ENCODE measurements at regions not wholly inside any gene's neighbourhood (a gene's known extent, or its start where the extent isn't known, plus 50 kb on each side); places are given as distances from the start of the nearest gene placed in this dataset. TPM values are rescaled to one million over a fixed set of nuclear protein-coding genes. Genes with fewer than 3 reads are reported as not detected.

- H3K27me3 ChIP-seq, result no peaks in the 10 kb centered on the region
- H3K4me1 ChIP-seq (ENCODE audit: insufficient read depth), result no peaks in the 10 kb centered on the region
- H3K27ac ChIP-seq, result no peak overlapping the region
- intact Hi-C loops (cut with DNase I), result no loop called here
- TF ChIP-seq, protein P1, sequence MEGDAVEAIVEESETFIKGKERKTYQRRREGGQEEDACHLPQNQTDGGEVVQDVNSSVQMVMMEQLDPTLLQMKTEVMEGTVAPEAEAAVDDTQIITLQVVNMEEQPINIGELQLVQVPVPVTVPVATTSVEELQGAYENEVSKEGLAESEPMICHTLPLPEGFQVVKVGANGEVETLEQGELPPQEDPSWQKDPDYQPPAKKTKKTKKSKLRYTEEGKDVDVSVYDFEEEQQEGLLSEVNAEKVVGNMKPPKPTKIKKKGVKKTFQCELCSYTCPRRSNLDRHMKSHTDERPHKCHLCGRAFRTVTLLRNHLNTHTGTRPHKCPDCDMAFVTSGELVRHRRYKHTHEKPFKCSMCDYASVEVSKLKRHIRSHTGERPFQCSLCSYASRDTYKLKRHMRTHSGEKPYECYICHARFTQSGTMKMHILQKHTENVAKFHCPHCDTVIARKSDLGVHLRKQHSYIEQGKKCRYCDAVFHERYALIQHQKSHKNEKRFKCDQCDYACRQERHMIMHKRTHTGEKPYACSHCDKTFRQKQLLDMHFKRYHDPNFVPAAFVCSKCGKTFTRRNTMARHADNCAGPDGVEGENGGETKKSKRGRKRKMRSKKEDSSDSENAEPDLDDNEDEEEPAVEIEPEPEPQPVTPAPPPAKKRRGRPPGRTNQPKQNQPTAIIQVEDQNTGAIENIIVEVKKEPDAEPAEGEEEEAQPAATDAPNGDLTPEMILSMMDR (IDR thresholded peaks at IDR 0.05), result no peak
- TF ChIP-seq POLR2A (IDR thresholded peaks at IDR 0.05) (no peak), EP300 (IDR thresholded peaks at IDR 0.05) (no peak)
- no peak overlapping the region for H3K4me3 ChIP-seq
- no peaks in the 10 kb centered on the region for H3K36me3 ChIP-seq
- H3K9me3 ChIP-seq, result no peaks in the 10 kb centered on the region
- DNase-seq, result no peak
- WGBS, 3 donors, result 86 to 89% (median 88%) methylated on average over 4 of the region's 4 CpGs
These were observed 67.9 kb upstream of the ROBO1 start for GRCh38 chr3:79835701-79836100.

GRCh38 chr3:79824166-79824565 is 56.4 kb upstream of the ROBO1 start:
- Histone ChIP-seq H3K36me3 (no peaks in the 10 kb centered on the region), H3K4me1 (ENCODE audit: insufficient read depth) (no peaks in the 10 kb centered on the region), H3K27ac (no peak overlapping the region), H3K27me3 (no peaks in the 10 kb centered on the region), H3K4me3 (no peak overlapping the region), H3K9me3 (no peaks in the 10 kb centered on the region)
- DNase-seq, result no peak
- intact Hi-C loops (cut with DNase I), result no loop called here
- TF ChIP-seq, protein P1 (IDR thresholded peaks at IDR 0.05), result no peak
- 82 to 88% (median 83%) methylated on average over 11 of the region's 11 CpGs for WGBS, 3 donors

DNA sequence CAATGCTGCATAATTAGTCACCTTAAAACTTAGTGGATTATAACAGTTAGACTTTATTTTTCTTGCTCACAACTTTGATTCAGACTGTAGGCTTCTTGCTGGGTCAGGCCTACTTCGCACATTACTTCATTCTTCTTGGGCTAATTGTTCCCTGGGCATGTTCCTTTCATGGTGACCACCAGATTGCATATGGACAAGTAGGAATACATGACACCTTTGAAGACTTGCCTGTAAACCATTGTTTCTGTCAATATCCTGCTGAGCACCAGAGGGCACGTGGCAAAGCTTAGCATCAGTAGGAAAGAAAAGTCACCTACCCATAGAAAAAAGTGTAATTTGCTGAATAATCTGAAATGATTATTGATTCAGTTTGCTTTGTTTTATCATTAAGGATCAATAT is 54.3 kb upstream of the ROBO1 start:
- no peak for DNase-seq
- 81 to 91% (median 85%) methylated on average over 2 of the region's 2 CpGs for WGBS, 3 donors
- no peaks in the 10 kb centered on the region for H3K36me3 ChIP-seq
- no peak overlapping the region for H3K27ac ChIP-seq
- H3K27me3 ChIP-seq, result no peaks in the 10 kb centered on the region
- intact Hi-C loops (cut with DNase I), result no loop called here
- H3K9me3 ChIP-seq, result no peaks in the 10 kb centered on the region
- TF ChIP-seq POLR2A (IDR thresholded peaks at IDR 0.05) (no peak), EP300 (IDR thresholded peaks at IDR 0.05) (no peak)
- no peaks in the 10 kb centered on the region for H3K4me1 ChIP-seq (ENCODE audit: insufficient read depth)
- no peak overlapping the region for H3K4me3 ChIP-seq

GRCh38 chr3:79820089-79820488 is 52.3 kb upstream of the ROBO1 start:
- no peak for DNase-seq

GRCh38 chr3:79818015-79818414 is 50.2 kb upstream of the ROBO1 start:
- intact Hi-C loops (cut with DNase I), result no loop called here
- Histone ChIP-seq H3K9me3 (no peaks in the 10 kb centered on the region), H3K27me3 (no peaks in the 10 kb centered on the region), H3K4me1 (ENCODE audit: insufficient read depth) (no peaks in the 10 kb centered on the region), H3K27ac (no peak overlapping the region), H3K36me3 (no peaks in the 10 kb centered on the region), H3K4me3 (no peak overlapping the region)
- no peak for DNase-seq
- 84 to 86% (median 84%) methylated on average over 1 of the region's 1 CpG for WGBS, 3 donors
- TF ChIP-seq EP300 (IDR thresholded peaks at IDR 0.05) (no peak), POLR2A (IDR thresholded peaks at IDR 0.05) (no peak)
- TF ChIP-seq, protein P1 (IDR thresholded peaks at IDR 0.05), result no peak

More at GRCh38 chr3:79820089-79820488, 52.3 kb upstream of the ROBO1 start:
- TF ChIP-seq POLR2A (IDR thresholded peaks at IDR 0.05) (no peak), EP300 (IDR thresholded peaks at IDR 0.05) (no peak)
- TF ChIP-seq, protein P1 (IDR thresholded peaks at IDR 0.05), result no peak
- H3K27ac ChIP-seq, result no peak overlapping the region
- no peak overlapping the region for H3K4me3 ChIP-seq
- H3K27me3 ChIP-seq, result no peaks in the 10 kb centered on the region
- H3K4me1 ChIP-seq (ENCODE audit: insufficient read depth), result no peaks in the 10 kb centered on the region
- H3K36me3 ChIP-seq, result no peaks in the 10 kb centered on the region
- intact Hi-C loops (cut with DNase I), result no loop called here
- no peaks in the 10 kb centered on the region for H3K9me3 ChIP-seq
- WGBS, 3 donors, result 62 to 66% (median 65%) methylated on average over 4 of the region's 4 CpGs

Small RNAs in the stretch of these regions (small RNA-seq; reads per million reads assigned to genes)
- not detected for gene AC108740.1

Measured in ovary (tissue), 7 donors.